GM20431 (cell line): ENCODE measurements at regions not wholly inside any gene's neighbourhood (a gene's known extent, or its start where the extent isn't known, plus 50 kb on each side); places are given as distances from the start of the nearest gene placed in this dataset.
"Not testable (repeated sequence)": the region's sequence is repeated elsewhere in the genome, so short reads cannot be mapped to it uniquely, and the experiment has no call there.

ENCODE experiments used
- in situ Hi-C: fragments of 300-500 bp; cut with MseI, MboI; formaldehyde crosslinking; loops from one replicate; pipeline ENCODE4 v1.15.0; 2020; ENCODE audit warnings: low sequenced_read_pairs; ENCODE audit not compliant: unreplicated experiment

DNA sequence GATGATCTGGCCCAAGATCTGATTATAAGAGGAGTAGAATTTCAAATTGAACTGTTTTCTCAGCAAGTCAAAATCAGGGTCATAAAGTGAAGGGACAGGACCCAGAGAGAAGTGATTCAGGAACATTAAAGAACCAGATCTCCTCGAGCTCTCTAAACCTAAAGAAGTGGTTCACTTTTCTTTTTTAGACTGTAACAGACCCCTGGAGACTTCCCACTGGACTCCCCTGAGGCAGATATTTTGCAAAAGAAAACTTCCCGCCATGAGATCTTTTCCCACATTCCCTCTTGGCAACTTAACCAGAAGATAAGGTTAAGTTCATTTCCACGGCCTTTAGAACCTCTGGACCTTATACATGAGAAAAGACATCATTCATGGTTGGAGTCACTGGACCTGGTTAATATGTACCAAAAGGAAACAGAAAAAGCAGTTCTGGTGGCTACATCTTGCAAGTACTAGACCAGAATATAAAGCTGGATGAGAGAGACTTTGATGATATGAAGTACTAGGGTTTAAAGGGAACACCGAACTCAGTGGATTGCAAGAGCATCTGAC is 1061.4 kb downstream of the MRPL39 start:
- in situ Hi-C loops, result no loop called here

DNA sequence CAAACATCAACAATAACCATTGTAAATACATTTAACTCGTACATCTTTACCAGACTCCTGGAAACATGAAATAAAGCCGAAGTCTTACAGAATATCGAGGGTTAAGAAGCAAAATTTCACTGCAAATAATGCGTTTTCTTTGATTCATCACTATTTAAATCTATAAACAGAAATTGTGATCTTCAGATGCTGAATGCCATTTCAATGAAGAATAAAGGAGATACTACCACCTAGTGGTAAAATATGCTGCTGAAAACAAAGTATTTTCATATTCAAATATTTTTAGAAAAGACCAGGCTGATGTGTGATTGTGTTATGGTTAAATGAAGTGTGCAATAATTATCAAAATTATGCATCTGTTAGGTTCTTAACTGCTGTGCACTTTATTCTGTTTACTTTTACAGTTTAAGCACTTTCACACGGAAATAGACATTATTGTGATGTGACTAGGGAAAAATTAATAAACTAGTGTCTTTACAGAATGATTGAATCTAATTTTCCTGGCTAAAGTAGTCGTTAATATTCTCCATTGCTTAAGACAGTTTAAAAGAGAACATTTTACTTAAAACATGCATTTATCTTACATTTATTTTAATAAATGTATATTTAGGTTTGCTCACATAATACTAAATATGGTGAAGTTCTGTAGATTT is 1093.1 kb downstream of the MRPL39 start:
- in situ Hi-C loops, result no loop called here

DNA sequence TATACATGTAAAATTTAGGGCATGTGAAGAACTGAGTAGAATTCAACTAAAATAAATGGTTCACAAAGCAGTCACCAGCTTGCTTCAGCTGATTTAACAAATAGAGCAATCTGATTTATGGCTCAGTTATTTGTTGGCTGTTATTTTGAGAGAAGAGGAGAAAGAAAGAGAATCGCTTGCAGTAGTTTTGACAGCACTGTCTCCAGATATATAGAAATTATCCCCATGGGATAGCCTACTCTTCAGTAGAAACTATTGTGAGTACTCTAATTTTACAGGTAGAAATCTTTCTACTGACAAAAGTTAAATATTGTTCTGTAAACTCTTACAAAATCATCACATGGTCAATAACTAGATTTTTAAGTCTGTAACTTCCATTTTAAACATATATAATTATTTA is 1098.2 kb downstream of the MRPL39 start:
- in situ Hi-C loops, result no loop called here

DNA sequence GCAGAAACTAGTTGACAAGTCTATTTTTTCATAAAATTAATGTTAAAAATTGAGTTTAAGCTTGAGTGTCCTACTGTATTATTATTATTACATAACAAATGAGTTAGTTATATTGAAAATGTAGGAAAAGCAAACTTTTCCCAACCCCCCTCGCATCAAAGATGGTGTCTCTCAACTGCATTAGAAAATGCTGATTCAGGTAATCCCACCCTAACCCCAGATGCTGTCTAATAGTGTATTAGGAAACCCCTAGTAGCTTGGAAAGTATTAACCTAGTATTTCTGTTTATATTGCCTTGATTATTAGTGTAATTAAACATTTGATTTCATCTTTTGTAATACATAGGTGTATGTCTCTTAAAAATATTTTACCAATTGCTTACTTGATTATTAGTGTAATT is 1120.3 kb downstream of the MRPL39 start:
- in situ Hi-C loops, result no loop called here

DNA sequence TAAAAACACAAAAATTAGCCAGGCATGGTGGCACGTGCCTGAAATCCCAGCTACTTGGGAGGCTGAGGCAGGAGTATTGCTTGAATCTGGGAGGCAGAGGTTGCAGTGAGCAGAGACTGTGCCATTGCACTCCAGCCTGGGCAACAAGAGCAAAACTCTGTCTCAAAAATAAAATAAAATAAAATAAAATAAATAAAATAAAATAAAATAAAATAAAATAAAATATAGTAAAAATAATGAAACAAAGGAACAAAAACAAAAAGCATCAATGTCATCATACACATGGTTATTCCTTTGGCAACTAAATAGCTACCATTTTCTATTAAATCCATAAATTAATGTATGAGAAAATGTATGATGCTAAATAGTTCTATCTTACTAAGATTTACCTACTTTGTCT is 1123.9 kb downstream of the MRPL39 start:
- in situ Hi-C loops, result not testable (repeated sequence)

DNA sequence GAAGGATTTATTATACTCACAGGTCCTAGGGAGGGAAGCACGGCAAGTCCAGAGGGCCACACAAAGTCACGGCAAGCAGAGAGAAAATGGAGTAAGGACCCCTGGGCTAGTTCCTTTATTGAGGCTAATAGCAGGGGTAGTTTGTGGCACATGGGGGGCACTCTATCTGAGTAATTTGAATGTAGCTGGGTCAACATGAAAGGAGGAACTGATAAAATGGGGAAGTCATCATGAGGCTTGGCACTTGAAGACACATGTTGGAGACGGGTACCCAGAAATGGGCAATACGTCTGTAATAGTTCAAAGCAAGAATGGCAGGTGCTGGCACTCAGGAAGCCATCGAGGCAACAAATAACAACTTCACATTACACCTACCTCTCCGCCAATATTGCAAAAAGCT is 1136.4 kb downstream of the MRPL39 start:
- in situ Hi-C loops, result no loop called here

DNA sequence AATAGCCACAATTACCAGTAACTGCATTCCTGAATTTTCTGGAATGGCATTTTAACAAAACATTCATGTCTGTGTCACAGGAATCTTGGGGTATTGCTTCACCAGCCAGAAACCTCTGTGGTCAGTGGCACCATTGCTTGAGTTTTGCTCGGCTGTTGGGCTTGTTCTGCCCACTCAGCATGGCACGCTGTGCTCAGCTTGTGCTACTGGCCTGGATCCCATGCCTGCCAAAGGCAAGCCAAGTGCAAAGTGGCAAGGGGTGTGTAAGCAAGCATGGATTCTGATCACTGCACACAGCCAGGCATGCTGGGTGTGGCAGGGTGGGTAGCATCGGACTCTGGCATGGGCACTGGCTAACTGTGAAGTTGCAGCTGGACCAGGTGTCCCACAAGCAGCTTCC is 1150.9 kb downstream of the MRPL39 start:
- in situ Hi-C loops, result no loop called here

DNA sequence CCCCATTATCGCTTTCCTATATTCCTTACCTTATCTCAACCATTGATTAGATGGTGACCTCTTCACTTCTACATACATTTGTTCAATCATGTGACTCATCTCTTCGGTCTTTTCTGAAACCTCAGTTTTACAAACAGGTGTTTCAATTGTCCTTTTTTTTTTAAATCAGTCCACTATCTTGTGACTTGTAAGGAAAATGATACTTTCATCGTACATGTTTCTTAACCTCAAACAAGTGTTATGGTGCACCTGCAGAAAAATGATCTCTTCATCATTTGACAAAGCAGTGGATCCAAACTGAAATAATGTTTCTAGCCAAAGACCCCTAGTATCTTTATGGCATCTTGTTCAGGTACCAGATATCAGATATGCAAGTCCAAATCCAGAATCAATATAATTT is 1157.2 kb downstream of the MRPL39 start:
- in situ Hi-C loops, result no loop called here

DNA sequence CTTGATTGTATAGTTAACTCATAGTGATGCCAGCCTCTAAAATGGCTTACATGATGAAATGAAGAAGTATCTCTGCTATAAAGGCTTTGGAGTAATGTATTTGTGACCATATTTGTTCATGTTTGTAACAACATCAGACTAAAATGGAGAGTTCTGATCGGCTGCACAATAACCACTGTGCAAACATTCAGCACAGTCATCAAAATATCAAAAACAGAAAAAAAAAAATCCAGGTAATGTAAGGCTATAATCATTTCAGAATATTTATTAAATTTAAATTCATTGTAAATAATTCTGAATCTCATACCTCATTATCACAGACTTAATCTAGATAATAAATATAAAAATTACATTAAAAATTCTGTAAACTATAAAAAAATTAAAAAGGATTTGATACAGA is 1161.8 kb downstream of the MRPL39 start:
- in situ Hi-C loops, result no loop called here

DNA sequence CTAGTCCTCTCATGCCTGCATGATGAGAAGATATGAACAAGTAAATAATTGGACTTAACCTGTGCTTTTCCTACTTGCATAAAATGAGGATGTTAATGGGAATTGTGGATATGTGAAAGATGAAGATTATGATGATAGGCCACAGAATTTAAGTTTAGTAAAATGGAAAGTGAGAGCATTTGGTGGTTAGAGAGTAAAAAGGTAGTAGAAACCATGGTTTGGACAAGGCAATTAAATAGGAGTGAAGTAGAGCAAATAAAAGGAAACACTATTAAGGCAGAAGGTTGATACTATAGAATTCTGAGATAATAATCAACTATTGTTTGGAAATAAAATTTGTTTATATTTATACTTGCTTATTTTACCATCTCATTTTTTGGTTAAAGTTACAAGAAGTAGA is 1162.5 kb downstream of the MRPL39 start:
- in situ Hi-C loops, result no loop called here

DNA sequence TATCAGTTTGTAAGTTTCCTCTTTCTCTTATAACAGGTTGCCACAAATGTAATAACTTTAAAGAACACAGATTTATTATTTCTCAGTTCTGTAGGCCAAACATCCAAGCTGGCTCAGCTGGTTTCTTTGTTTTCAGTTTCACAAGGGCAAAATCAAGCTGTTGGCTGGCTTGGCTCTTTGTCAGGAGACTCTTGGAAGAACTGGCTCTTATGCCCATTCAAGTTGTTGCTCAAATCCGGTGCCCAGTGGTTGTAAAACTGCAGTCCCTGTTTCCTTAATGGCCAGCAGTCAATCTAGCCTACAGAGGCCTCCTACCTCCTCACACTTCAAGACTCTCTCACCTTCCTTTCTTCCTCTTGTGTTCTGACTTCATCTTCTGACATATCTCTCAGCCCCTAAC is 1171.0 kb downstream of the MRPL39 start:
- in situ Hi-C loops, result no loop called here

DNA sequence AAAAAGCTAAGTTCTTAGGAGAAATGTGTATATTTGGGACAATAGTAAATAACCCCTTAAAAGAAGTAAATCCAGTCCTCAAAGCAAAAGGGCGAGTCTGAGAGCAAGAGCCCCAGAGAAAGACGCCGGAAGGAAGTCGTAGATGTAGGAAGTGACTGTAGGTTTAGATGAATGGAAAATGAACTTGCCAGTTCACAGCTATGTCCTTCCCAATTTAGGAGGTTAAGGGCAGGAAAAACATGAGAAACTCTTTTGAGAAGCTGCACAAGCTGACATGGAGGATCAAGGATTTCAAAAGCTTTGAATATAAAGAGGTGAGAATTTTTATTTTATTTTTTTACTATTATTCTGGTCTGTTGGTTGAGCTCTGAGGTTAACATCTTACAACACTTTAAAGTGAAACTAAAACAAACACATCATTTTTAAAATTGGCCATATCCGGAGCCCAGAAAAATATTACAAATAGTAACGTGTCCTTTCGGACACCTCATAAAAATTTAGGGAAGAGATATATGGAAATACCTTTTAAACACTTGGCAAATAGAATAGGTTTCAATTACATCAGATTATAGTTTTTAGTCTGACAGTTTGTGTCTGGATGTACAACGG is 1178.6 kb downstream of the MRPL39 start:
- in situ Hi-C loops, result no loop called here

DNA sequence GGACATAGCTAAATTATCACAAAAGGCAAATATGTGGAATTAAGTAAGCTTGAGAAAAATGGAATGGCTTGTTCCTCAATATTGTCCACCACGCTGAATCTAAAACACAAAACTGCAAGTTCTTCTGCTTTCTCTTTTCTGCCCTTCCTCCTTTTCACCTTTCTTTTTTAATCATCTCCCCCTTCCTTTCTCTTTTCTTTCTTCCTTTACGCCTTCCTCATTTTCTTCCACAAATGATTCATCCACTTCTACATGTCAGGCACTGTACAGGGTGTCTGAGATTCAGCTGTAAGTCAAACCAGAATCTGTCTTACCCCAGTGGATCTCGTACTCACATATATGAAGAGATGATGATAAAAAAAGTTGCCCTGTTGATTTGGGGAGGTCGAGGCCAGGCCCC is 1182.5 kb downstream of the MRPL39 start:
- in situ Hi-C loops, result no loop called here

DNA sequence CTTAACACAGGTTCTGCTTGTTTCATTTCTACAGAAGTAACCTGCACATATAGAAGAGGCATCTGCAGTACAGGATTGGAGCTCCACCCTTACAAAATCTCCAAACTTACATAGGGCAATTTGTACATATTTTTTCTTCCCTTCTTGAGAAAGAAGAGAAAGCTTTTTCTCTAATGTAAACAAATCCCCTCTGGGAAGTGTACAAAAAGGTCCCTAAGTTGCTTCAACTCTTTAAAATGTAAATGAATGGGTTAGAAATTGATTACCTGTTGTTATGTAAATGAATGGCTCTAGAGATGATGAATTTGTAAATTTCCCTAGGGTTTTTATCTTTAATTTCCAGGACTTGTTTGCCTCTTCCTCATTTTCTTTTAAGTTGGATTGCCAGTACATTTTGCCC is 1183.7 kb downstream of the MRPL39 start:
- in situ Hi-C loops, result no loop called here

DNA sequence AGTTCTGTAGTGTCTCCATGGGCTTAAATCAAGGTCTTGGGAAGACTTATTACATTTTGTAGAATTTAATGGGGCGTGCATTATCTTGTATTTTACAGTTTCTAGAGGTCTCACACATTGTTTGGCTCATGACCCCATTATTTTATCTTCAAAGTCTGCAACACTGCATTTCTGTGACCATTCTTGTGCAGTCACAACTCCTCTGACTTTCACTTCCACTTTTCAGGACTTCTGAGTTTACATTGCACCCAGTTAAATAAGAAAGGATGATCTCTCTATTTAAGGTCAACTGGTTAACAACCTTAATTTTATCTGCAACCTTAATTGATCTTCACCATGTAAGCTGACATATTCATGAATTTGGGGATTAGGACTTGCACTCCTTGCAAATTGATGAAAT is 1186.6 kb downstream of the MRPL39 start:
- in situ Hi-C loops, result no loop called here

DNA sequence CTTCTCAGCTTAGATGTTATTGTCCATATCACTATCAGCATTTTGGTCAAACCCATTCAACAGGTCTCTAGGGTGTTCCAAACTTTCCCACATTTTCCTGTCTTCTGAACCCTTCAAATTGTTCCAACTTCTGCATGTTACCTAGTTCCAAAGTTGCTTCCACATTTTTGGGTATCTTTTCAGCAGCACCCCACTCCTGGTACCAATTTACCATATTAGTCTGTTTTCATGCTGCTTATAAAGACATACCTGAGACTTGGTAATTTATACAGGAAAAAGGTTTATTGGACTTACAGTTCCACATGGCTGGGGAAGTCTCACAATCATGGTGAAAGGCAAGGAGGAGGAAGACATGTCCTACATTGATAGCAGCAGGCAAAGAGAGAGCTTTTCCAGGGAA is 1187.6 kb downstream of the MRPL39 start:
- in situ Hi-C loops, result not testable (repeated sequence)

DNA sequence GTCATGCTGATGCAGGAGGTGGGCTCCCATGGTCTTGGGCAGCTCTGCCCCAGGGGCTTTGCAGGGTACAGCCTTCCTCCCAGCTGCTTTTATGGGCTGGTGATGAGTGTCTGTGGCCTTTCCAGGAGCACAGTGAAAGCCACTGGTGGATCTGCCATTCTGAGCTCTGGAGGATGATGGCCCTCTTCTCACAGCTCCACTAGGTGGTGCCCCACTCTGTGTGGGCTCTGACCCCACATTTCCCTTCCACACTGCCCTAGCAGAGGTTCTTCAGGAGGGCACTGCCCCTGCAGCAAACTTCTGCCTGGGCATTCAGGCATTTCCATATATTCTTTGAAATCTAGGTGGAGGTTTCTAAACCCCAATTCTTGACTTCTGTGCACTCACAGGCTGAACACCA is 1188.6 kb downstream of the MRPL39 start:
- in situ Hi-C loops, result no loop called here

DNA sequence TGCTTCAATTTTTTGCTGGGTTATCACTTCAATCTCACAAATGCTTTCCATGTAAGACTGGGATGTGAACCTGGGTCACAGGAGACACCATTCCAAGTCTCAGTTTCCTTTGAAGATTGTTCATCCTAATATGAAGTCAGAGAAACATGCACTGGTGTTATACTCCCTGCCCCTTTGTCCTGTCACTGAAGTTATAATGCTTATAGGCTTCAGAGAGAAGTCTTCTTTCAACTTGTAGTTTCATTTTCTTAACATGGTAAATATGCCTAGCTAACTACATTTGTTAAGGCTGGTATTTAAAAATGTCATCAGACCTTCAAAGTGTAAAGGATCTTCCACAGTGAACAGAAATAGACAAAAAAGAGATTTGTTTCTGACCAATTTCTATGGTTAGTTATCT is 1195.9 kb downstream of the MRPL39 start:
- in situ Hi-C loops, result no loop called here

DNA sequence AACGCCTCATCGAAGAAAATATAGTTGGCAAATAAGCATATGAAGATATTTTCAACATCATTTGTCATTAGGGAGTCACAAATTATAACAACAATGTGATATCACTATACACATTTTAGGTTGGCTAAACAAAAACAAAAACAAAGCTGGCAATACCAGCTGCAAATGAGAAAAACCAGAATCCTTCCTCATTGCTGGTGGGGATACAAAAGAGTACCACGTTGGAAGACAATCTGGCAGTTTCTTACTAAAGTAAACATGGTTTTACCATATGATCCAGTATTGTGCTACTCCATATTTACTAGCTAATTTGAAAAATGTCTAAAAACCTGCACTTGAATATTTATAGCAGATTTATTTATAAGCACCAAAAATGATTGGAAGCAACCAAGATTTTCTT is 1204.1 kb downstream of the MRPL39 start:
- in situ Hi-C loops, result no loop called here

DNA sequence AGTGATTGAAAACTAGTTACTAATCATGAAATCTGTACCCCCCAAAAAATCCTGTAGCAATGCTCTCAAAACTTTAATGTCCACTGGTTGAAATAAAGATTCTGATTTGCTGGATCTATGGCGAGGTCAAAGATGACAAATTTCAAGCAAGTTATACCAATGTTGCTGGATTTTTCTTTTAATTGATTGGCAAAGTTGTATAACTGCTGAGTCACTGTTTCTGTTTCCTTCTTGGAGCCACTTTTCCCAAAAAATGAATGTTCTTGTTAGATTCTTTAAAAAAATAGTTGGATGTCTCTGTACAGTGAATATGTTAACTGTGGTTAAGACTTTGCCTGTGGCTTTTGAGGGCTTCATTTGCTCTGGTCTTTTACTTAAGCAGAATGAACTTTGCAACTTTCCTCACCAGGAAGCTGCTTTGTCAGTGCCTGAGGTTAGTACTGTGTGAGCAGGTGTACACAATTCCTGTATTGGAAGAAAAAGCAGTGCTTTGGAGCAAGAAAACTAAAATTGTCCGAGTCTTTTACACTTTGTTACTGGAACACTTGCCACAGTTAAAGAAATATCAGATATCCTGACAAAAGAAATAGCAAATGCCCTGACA is 1211.9 kb downstream of the MRPL39 start:
- in situ Hi-C loops, result no loop called here

DNA sequence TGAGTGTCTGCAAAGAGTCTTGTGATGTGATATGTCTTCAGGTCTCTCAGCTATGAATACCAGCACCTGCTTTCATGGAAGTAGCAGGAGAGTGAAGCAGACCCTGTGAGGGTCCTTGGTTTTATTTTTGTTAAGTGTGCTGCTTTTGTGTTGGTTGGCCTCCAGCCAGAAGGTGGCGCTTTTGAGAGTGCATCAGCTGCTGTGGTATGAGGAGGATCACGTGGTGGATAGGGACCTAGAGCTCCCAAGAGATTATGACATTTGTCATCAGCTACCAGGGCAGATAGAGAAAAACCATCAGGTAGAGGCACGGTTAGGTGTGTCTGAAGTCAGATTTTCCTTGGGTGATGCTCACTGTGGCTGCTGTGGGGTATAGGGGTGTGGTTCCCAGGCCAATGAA is 1232.1 kb downstream of the MRPL39 start:
- in situ Hi-C loops, result no loop called here

DNA sequence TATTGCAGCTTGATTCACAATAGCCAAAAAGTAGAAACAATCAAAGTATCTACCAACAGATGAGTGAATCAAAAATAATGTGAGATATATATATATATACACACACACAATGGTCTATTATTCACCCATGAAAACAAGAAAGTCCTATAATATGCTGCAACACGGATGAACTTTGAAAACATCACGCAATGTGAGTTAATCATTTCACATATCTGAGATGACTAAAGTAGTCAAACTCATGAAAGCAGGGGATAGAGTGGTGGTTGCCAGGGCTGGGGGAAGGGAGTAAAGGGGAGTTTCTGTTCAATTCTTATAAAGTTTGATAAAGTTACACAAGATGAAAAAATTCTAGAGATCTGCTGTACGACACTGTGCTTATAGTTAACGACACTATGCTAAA is 1234.8 kb downstream of the MRPL39 start:
- in situ Hi-C loops, result no loop called here
